IMR-90 (cell line): ENCODE measurements at regions not wholly inside any gene's neighbourhood (a gene's known extent, or its start where the extent isn't known, plus 50 kb on each side); places are given as distances from the start of the nearest gene placed in this dataset.

ENCODE experiments used
- ATAC-seq: fragments of 200-7000 bp; cut with Tn5 transposase; 2 replicates; pipeline ENCODE4 v1.9.1; 2020; ENCODE audit warnings: low read depth, mild to moderate bottlenecking, moderate library complexity
- BruUV-seq: library from RNA; stranded (reverse); fragments of 400-500 nt; replicated peaks from 2 replicates; lab custom pipeline; 2021; lab: Mats Ljungman, UMichigan
- CTCF ChIA-PET: fragments of 300-600 bp; formaldehyde crosslinking; extraction: SDS; loops from one replicate; lab custom pipeline; 2021; ENCODE audit warnings: antibody characterized with exemption; lab: Yijun Ruan, JAX
- POLR2A ChIA-PET: fragments of 300-600 bp; sonication (Branson Sonifier 250); formaldehyde crosslinking; loops from one replicate; lab custom pipeline; 2022; ENCODE audit warnings: antibody characterized with exemption; ENCODE audit not compliant: unreplicated experiment; lab: Charles Lee
- DNase-seq: peaks from one replicate; pipeline ENCODE4 v3.0.0; 2013
- H2AFZ ChIP-seq: replicated peaks from 2 replicates; pipeline ENCODE3; 2013; ENCODE audit warnings: low read length, mild to moderate bottlenecking; ENCODE audit not compliant: poor library complexity
- H2AK5ac ChIP-seq: 2 replicates; pipeline ENCODE4 v1.6.1; 2013; ENCODE audit warnings: low read depth, low read length, inconsistent platforms
- H2AK9ac ChIP-seq: replicated peaks from 2 replicates; pipeline ENCODE3; 2013; ENCODE audit warnings: mild to moderate bottlenecking, low read depth, low read length, moderate library complexity; ENCODE audit not compliant: poor library complexity
- H2BK120ac ChIP-seq: 2 replicates; pipeline ENCODE4 v1.6.1; 2013; ENCODE audit warnings: low read depth, low read length, inconsistent platforms
- H2BK15ac ChIP-seq: 3 replicates; pipeline ENCODE4 v1.6.1; 2013; ENCODE audit warnings: low read depth, low read length, inconsistent platforms
- H2BK20ac ChIP-seq: 2 replicates; pipeline ENCODE4 v1.6.1; 2013; ENCODE audit warnings: low read depth, mild to moderate bottlenecking, inconsistent platforms, low read length, moderate library complexity
- H2BK5ac ChIP-seq: 2 replicates; pipeline ENCODE4 v1.6.1; 2013; ENCODE audit warnings: mild to moderate bottlenecking, low read depth, low read length, inconsistent platforms; ENCODE audit not compliant: poor library complexity, severe bottlenecking
- H3K14ac ChIP-seq: replicated peaks from 2 replicates; pipeline ENCODE4 v1.6.1; 2013; ENCODE audit warnings: low read depth, low read length, inconsistent platforms
- H3K18ac ChIP-seq: 2 replicates; pipeline ENCODE4 v1.6.1; 2013; ENCODE audit warnings: low read depth, low read length, control low read depth
- H3K23ac ChIP-seq: 2 replicates; pipeline ENCODE4 v1.6.1; 2013; ENCODE audit warnings: low read depth, low read length, inconsistent platforms
- H3K27ac ChIP-seq: 2 replicates; pipeline ENCODE4 v1.5.1; 2013; ENCODE audit warnings: mild to moderate bottlenecking, control low read depth, low read length; ENCODE audit not compliant: insufficient read depth
- H3K27me3 ChIP-seq: 2 replicates; pipeline ENCODE4 v1.6.1; 2013; ENCODE audit warnings: low read length; ENCODE audit not compliant: control insufficient read depth, insufficient read depth
- H3K36me3 ChIP-seq: 2 replicates; pipeline ENCODE4 v1.6.1; 2013; ENCODE audit warnings: low read length, mixed read lengths; ENCODE audit not compliant: control insufficient read depth, insufficient read depth
- H3K4ac ChIP-seq: 2 replicates; pipeline ENCODE4 v1.6.1; 2013; ENCODE audit warnings: low read depth, low read length, inconsistent platforms
- H3K4me1 ChIP-seq: 2 replicates; pipeline ENCODE4 v1.6.1; 2013; ENCODE audit warnings: low read length, mixed read lengths; ENCODE audit not compliant: control insufficient read depth, insufficient read depth
- H3K4me2 ChIP-seq: 2 replicates; pipeline ENCODE4 v1.6.1; 2013; ENCODE audit warnings: low read depth, mild to moderate bottlenecking, control low read depth, low read length, moderate library complexity
- H3K4me3 ChIP-seq: 2 replicates; pipeline ENCODE4 v1.5.1; 2013; ENCODE audit warnings: low read depth, mild to moderate bottlenecking, control low read depth, low read length, moderate library complexity; ENCODE audit not compliant: insufficient read depth
- H3K56ac ChIP-seq: 2 replicates; pipeline ENCODE4 v1.6.1; 2013; ENCODE audit warnings: low read length, inconsistent platforms; ENCODE audit not compliant: insufficient read depth; ENCODE audit errors: extremely low read depth
- H3K79me1 ChIP-seq, 2 experiments: 2 replicates each; pipeline ENCODE4 v1.6.1; 2013; ENCODE audit warnings: low read length in 2 of 2, inconsistent platforms in 1 of 2, low read depth in 1 of 2
- H3K9ac ChIP-seq: 2 replicates; pipeline ENCODE4 v1.6.1; 2013; ENCODE audit warnings: low read depth, low read length, control low read depth
- H3K9me1 ChIP-seq: 2 replicates; pipeline ENCODE4 v1.6.1; 2013; ENCODE audit warnings: low read length, inconsistent platforms; ENCODE audit not compliant: insufficient read depth
- H3K9me3 ChIP-seq: 2 replicates; pipeline ENCODE4 v1.6.1; 2013; ENCODE audit warnings: low read length; ENCODE audit not compliant: control insufficient read depth, insufficient read depth
- H4K20me1 ChIP-seq: 2 replicates; pipeline ENCODE4 v1.6.1; 2013; ENCODE audit warnings: low read length, inconsistent platforms; ENCODE audit not compliant: insufficient read depth
- H4K5ac ChIP-seq: 2 replicates; pipeline ENCODE4 v1.6.1; 2013; ENCODE audit warnings: mild to moderate bottlenecking, low read depth, low read length, control low read depth
- H4K8ac ChIP-seq, 2 experiments: 2 replicates each; pipeline ENCODE4 v1.6.1; 2013; ENCODE audit warnings: low read depth in 2 of 2, low read length in 2 of 2, control low read depth in 1 of 2, inconsistent platforms in 1 of 2
- H4K91ac ChIP-seq: 2 replicates; pipeline ENCODE4 v1.6.1; 2013; ENCODE audit warnings: low read depth, low read length, inconsistent platforms; ENCODE audit not compliant: insufficient read depth
- CHD1 ChIP-seq: IDR thresholded peaks from 2 replicates; pipeline ENCODE4 v1.6.1; 2012; ENCODE audit warnings: low read depth, low read length, improper control_type of control experiment
- POLR2A ChIP-seq: IDR thresholded peaks from 2 replicates; pipeline ENCODE4 v1.6.1; 2012; ENCODE audit warnings: mild to moderate bottlenecking, low read depth, low read length
- RAD21 ChIP-seq: IDR thresholded peaks from 2 replicates; pipeline ENCODE4 v1.6.1; 2012; ENCODE audit warnings: low read length, improper control_type of control experiment
- WGBS, 2 experiments: methylation state at CpG; one replicate each; pipeline versions ENCODE4 v1.1.5 to v1.1.7; 2013; ENCODE audit warnings: missing lambda C conversion rate in 2 of 2; ENCODE audit not compliant: insufficient read length in 1 of 2; ENCODE audit errors: extremely low coverage in 2 of 2; 5-methylcytosine and 5-hydroxymethylcytosine counted together
- dilution Hi-C: fragments of 300-500 bp; cut with HindIII; formaldehyde crosslinking; loops from one replicate; pipeline ENCODE4 v1.14.3; 2018; ENCODE audit warnings: low sequenced_read_pairs; ENCODE audit not compliant: unreplicated experiment
- in situ Hi-C: fragments of 300-500 bp; cut with MboI; formaldehyde crosslinking; loops from 3 replicates; pipeline ENCODE4 v1.14.3; 2019; ENCODE audit warnings: low sequenced_read_pairs, inconsistent platforms, mixed read lengths
- intact Hi-C: fragments of 100-400 bp; cut with micrococcal nuclease; formaldehyde crosslinking; loops from 2 replicates; pipeline ENCODE4 v1.10.0; 2022
- TF ChIP-seq, protein P1 (sequence below): fragments of 150-350 bp; IDR thresholded peaks from 2 replicates; pipeline ENCODE4 v1.6.1; 2017; ENCODE audit warnings: mild to moderate bottlenecking, antibody characterized with exemption, low read length, low read depth

DNA sequence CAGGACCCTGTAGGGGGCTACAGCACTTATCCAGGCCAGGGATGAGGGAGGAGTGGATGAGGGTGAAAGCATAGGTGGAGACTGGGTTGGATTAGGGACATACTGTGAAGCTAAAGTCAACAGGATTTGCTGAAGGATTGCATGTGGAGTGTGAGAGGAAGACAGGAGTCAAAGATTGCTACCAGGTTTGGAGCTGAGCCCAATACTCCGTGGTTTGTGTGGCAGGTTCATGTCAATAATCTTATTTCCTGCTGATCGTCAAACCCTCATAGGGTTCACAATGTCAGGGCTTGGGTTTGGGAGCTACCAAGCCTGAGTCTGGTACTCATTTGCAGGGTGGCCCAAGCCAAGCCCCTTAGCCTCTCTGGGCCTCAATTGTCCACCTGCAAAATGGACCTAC lies 77.1 kb upstream of the PLXNC1 start:
- Histone ChIP-seq H2BK20ac (no peak overlapping the region), H3K18ac (no peak overlapping the region), H2AFZ (no peak overlapping the region), H2BK5ac (no peak overlapping the region), H3K56ac (no peak overlapping the region), H2AK9ac (no peak overlapping the region), H3K9me1 (0 out of 2 replicates have a peak, but pooled peaks cover 5% of the 10 kb centered on the region), H3K9ac (no peak overlapping the region), H4K20me1 (no peaks in the 10 kb centered on the region), H3K36me3 (no peaks in the 10 kb centered on the region), H3K4me2 (no peak overlapping the region), H2BK120ac (no peak overlapping the region), H4K91ac (no peak overlapping the region), H3K4ac (no peak overlapping the region), H2BK15ac (no peak overlapping the region), H4K8ac (no peak overlapping the region), H3K27ac (no peak overlapping the region), H3K23ac (no peak overlapping the region), H3K9me3 (no peaks in the 10 kb centered on the region), H2AK5ac (no peak overlapping the region), H3K27me3 (no peaks in the 10 kb centered on the region), H4K5ac (no peak overlapping the region), H3K4me3 (no peak overlapping the region), H3K4me1 (peaks cover 4% of the 10 kb centered on the region; the same call in 1 of the 2 replicates), H3K79me1 (no peaks in the 10 kb centered on the region), H3K14ac (no peak overlapping the region)
- ATAC-seq (no peak), DNase-seq (no peak)
- in situ Hi-C loops: no loop called here
- dilution Hi-C loops: no loop called here
- TF ChIP-seq POLR2A (no peak), CHD1 (no peak), RAD21 (no peak)
- TF ChIP-seq, protein P1, sequence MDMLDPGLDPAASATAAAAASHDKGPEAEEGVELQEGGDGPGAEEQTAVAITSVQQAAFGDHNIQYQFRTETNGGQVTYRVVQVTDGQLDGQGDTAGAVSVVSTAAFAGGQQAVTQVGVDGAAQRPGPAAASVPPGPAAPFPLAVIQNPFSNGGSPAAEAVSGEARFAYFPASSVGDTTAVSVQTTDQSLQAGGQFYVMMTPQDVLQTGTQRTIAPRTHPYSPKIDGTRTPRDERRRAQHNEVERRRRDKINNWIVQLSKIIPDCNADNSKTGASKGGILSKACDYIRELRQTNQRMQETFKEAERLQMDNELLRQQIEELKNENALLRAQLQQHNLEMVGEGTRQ: no peak
- ChIA-PET CTCF (interaction anchor here (0.7 kb wide), 1 partner anchor 216 kb away, joined by 4 read pairs; no protein-coding TSS in a partner anchor), POLR2A (no interaction called here)
- intact Hi-C loops: no loop called here
- no TSS peak for BruUV-seq
- WGBS, 2 experiments: 80% methylated on average over 1 of the region's 2 CpGs; no CpG with 5 or more reads in 1 of the 2 experiments
